Thyroid gland (tissue), 4 donors: ENCODE measurements at regions not wholly inside any gene's neighbourhood (a gene's known extent, or its start where the extent isn't known, plus 50 kb on each side); places are given as distances from the start of the nearest gene placed in this dataset.

Experiments used
- POLR2A ChIP-seq, 2 donors: fragments of 450-650 bp; IDR thresholded peaks; one replicate each; pipeline ENCODE4 v1.6.1; 2017; ENCODE audit warnings: antibody characterized with exemption in 2 of 2, mild to moderate bottlenecking in 2 of 2, moderate library complexity in 1 of 2
- TF ChIP-seq, protein P1 (sequence below), 6 experiments: fragments of 200-600 bp in 3 of 6; fragments of 450-650 bp in 3 of 6; sonication (generic) in 3 of 6; IDR thresholded peaks; one replicate each; pipeline ENCODE4 v1.5.1; 2016 to 2019; ENCODE audit warnings: antibody characterized with exemption in 6 of 6, mild to moderate bottlenecking in 2 of 6, inconsistent platforms in 1 of 6, moderate library complexity in 1 of 6

DNA sequence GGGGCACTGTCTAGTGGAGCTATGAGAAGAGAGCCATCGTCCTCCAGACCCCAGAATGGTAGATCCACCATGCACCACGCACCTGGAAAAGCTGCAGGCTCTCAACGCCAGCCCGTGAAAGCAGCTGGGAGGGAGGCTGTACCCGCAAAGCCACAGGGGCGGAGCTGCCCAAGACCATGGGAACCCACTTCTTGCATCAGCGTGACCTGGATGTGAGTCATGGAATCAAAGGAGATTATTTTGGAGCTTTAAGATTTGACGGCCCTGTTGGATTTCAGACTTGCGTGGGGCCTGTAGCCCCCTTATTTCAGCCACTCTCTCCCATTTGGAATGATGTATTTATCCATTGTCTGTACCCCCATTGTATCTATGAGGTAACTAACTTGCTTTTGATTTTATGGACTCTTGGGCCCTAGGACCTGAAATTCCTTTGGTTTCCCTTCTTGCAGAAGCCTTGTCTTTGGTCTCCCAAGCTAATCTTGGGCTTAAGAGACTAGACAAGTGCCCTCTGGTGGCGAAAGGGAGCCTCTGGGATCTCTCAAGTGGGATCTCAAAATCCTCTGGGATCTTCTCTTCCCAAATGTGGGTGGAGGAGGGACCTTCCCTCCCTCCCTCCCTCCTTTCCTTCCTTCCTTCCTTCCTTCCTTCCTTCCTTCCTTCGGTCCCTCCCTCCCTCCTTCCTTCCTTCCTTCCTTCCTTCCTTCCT, 58.2 kb upstream of the HAPSTR1 start:
- TF ChIP-seq, protein P1, sequence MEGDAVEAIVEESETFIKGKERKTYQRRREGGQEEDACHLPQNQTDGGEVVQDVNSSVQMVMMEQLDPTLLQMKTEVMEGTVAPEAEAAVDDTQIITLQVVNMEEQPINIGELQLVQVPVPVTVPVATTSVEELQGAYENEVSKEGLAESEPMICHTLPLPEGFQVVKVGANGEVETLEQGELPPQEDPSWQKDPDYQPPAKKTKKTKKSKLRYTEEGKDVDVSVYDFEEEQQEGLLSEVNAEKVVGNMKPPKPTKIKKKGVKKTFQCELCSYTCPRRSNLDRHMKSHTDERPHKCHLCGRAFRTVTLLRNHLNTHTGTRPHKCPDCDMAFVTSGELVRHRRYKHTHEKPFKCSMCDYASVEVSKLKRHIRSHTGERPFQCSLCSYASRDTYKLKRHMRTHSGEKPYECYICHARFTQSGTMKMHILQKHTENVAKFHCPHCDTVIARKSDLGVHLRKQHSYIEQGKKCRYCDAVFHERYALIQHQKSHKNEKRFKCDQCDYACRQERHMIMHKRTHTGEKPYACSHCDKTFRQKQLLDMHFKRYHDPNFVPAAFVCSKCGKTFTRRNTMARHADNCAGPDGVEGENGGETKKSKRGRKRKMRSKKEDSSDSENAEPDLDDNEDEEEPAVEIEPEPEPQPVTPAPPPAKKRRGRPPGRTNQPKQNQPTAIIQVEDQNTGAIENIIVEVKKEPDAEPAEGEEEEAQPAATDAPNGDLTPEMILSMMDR (IDR thresholded peaks at IDR 0.05), result peak in 3 of 6 experiments; percentile 8 to 38 (median 22)
- TF ChIP-seq POLR2A (IDR thresholded peaks at IDR 0.05), result no peak
